ENCODE measurements at regions not wholly inside any gene's neighbourhood (a gene's known extent, or its start where the extent isn't known, plus 50 kb on each side); places are given as distances from the start of the nearest gene placed in this dataset.

DNA sequence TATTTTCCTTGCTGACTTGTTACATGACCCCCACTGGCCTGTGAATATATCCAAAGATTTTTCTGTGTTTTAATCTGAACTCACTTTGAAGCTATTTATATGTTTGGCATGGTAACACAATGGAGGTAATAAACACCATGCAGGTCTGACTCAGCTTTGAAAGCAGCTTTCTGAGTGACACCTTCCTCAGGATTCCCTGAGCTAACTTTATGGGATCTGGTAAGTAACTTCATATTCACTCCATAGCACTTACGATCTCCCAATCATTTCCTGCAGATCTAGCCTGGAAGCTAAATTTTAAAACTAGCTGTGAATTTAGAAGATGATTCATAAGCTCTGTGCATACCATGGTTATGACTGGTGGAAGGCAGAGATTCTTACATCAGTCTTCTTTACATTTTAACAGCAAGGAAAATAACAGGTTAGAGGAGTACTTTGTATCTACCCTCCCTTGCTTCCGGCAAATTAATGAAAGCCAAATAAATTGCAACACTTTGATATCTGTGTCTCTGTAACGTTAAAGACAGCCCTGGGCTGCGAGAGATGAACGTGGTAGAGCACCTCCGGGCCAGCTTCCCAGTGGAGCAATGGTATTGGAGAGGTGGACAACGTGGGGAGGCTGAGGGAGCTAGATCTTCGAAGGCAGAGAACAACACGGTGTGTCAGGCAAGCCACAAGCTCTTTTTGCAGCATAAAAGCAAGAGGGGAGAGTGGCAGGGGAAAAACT lies 170.2 kb upstream of the KLF14 start:
- no peak for TF ChIP-seq POLR2A (IDR thresholded peaks at IDR 0.05; ENCODE audit: low read depth, low read length)
- no peak for TF ChIP-seq PAX5 (IDR thresholded peaks at IDR 0.05; ENCODE audit: insufficient read depth, low read length, severe bottlenecking)
